ENCODE measurements at regions not wholly inside any gene's neighbourhood (a gene's known extent, or its start where the extent isn't known, plus 50 kb on each side); places are given as distances from the start of the nearest gene placed in this dataset.

DNA sequence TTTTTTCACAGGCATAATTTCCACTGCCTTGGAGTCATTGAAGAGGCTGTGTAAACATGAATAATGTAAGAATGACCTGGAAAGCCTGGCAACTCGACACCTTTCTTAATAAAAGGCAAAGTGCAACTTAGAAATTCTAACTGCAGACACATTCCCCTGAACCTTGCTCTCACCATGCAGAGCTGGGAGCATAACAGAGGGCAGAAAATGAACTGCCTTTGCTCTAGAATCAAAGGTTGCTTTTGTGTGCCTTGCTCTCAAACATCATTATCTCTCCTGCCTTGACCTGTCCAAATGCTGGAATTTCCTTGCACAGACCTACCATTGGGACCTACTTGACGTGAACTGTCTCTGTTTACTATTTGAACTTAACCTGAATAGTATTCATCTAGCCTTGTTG is 462.0 kb upstream of the ZNF462 start:
- TF ChIP-seq POLR2AphosphoS5 (IDR thresholded peaks at IDR 0.05; ENCODE audit: low read depth, low read length): no peak
- no peak for TF ChIP-seq SIN3A (IDR thresholded peaks at IDR 0.05; ENCODE audit: borderline replicate concordance, insufficient read depth, low read length)

Data from PFSK-1 (cell line).